ENCODE measurements at regions not wholly inside any gene's neighbourhood (a gene's known extent, or its start where the extent isn't known, plus 50 kb on each side); places are given as distances from the start of the nearest gene placed in this dataset.
A peak's percentile ranks its signal among the peaks of the same experiment; 100 is the strongest.
"Not testable (repeated sequence)": the region's sequence is repeated elsewhere in the genome, so short reads cannot be mapped to it uniquely, and the experiment has no call there.

DNA sequence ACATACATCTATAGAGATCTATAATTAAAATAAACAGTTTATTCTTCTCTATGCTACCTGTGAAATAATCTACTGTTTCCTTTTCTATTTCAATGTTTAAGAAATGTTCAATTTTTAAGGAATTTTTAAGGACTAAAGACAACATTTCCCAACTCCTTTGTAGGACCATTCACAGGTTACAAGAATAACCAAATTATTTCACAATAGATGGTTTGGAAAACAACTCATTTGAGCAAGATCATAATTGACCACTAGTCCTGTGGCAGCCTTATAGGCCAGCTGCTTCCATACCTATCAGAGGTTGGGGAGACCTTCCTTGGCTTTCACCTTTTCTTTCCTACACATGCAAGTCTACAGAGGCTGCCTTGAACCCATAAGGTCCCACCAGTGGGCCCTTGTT lies 193.7 kb downstream of the TTC39B start:
- DNase-seq, result no peak

DNA sequence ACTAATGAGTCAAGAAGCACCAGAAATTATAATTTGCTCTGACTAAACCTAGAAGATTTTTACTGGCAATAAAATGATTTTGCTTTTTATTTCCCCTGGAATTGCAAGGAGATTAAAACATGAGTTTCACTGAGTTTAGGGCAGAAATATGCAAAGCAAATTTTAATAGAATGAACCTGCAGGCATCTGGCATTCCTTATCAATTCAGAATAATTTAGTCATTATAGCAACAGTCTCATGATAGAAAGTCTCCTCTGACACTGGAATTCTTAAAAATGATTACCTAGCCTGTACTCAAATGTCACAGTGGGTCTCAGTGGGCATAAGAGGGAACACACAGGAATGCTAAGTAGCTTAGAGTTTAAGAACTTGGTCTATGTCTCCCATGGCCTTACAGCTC lies 195.9 kb downstream of the TTC39B start:
- DNase-seq, result no peak

DNA sequence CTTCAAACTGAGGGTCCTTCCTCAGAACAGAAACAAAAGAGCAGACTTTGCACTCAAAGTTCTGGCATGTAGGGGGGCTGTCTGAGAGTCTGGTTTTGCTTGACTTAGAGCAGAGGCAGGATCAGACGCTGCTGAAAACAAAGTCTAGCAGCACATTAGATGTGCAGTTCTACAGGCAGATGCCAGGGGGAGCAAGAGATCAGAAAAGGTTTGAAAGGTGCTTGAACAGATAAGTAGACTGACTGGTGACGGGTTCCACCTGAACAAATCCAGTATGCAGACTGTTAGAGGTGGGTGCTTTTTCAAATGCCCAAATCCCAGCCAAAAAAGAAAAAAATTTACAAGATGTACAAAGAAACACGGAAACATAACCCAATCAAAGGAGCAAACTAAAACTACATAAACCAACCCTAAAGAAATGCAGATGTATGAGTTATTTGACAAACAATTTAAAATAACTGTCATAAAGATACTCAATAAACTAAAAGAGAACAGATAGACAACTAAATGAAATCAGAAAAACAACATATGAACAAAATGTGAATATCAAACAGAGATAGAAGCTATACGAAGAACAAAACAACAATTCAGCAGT lies 194.7 kb upstream of the FREM1 start:
- peak; percentile 30 for DNase-seq

DNA sequence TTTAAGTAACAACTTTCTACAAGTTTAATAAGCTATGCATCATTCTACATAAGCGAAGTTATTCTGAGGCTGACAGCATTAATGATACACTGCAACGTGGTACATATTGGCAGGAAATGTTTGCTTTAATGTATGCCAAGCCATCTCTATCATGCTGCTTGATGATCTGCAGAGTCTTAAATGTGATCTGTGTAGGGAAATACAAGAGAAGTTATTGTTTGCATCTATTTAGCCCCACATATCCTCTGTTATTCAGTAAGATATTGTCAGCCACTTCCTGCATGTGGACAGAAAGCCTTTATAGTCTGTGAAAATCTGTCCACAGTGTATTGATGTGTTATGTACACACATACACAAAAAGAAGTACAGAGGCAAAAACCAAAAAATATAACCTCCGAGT lies 193.1 kb upstream of the FREM1 start:
- no peak for DNase-seq

DNA sequence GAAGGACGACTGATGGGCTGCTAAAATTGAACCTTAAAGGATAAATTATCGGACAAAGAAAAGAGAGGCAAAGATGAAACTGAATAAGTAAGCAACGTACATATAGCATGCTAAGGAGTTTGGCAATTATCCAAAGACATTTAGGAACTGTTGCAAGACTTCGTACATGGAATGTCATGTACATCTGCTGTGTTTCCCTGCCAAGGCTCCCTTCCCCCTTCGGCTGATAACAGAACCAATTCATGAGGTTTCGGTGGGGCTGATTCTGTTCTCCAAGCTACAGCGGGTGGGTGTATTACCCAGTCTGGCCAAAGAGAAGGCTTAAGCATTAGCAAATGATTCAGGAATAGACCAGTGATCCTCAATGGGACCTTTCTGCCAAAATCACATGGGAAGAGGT lies 190.9 kb upstream of the FREM1 start:
- DNase-seq, result no peak

DNA sequence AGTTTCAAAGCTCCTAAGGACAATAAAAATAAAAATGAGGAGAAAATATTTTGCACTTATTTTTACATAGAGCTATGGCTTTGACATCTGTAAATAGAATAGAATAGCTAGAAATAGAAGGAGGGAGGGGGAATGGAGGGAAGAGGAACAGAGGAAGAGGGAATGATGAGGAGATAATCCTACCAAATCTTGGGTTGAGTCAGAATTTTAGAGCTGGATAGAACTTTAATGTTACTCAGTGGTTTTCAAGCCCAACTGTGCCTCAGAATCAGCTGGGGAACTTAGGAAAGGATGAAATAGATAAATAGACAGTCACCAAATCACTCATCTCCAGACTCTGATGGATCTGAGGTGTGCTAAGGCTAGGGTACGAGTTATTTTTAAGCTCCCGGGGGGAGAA lies 190.3 kb upstream of the FREM1 start:
- DNase-seq, result no peak

DNA sequence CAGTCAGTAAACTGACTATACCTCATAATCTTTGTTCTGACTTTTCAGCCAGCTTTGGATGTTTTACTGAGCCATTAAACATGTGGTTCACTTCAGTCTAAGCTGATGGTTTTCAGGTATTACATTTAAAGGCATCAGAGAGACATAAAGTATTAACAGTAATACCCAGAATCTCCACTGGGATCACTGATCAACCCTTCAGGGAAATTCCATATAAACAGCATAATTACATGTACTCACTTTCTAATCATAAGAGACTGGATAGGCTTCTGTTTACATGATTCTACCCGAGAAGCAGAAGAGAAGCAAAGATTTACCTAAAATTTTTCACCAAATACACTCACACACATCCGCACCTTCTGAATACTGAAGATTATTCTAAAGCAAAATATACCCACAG lies 186.7 kb upstream of the FREM1 start:
- no peak for DNase-seq

DNA sequence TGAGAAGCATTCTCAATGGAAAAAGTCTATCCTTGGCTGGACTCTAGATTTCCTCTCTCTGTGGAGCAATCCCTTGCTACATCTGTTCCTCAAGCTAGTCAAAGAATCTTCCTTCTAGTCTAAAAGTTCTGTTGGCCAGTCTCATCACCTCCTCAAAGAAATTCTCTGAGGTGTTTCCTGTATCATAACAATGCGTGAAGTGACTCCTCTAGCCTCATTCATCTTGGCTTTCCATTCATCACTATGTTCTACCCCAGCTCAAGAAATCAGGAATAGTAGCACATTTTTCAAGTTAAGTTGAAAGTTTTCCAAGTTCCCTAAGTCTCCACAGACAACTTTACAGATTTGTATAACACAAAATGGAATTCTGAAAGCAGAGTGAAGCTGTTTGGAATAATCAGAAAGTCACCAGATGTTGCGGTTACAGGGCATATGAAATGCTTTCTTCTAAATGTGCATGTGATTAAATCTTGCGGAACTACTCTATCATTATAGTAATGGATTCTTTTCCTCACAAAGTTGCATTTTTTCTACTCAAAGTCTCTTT lies 176.6 kb upstream of the FREM1 start:
- no peak for DNase-seq

DNA sequence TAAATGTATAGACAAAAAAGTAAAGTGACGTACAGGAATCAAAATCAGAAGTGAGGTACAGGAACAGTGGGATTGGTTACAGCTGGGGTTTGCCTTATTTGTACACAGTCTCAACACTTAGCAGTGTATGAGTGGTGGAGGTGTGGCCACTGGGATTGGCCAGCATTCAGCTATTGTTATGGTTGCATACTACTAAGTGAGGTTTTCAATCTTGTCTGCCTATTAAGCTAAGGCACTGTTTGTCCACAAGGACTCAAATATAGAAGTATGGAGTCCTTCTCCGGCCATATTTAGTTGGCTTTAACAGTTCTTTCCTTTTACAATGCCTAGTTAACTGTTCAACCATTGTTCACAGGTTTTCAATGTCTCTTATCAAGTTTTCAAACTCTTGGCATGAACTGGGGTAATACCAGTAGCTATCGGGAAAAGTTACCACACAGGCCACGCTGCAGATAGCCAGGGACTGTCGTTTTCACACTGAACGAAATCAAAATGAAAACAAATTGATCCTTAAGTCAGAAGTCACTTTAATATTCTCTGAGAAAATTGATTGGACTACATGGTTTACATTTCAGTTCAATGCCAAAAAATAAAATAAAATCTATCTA lies 176.0 kb upstream of the FREM1 start:
- no peak for DNase-seq

DNA sequence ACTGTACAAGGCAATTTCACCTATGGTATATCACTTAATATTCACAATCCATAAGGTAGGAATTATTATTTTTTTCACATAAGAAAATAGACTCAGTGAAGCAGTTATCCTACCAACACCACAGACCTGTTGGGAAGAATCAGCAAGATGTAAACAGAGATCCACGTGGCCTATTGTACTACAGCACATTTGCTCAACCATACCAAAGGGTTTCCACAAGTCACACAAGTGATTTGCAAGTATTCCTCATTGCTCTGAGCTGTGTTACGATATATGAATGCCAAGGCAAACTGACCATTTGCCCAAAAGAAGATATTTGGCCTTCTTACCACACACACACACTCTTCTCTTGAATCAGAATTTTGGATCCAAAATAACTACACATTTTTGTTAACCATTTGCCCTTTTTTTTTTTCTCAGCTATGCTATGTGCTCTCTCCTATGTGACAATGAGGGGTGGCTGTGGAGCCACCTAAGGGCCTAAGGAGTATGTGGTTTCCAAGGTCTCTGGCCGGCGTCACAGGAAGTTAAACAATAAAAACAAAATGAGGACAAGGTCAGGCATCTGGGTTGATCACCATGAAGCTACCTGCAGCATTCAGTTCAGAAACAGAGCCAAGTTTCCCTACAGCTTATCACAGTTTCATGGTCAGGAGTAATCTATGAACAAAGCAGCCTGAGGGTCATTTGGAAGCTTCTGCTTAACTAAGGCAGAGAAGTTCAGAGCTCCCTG lies 171.0 kb upstream of the FREM1 start:
- no peak for DNase-seq

DNA sequence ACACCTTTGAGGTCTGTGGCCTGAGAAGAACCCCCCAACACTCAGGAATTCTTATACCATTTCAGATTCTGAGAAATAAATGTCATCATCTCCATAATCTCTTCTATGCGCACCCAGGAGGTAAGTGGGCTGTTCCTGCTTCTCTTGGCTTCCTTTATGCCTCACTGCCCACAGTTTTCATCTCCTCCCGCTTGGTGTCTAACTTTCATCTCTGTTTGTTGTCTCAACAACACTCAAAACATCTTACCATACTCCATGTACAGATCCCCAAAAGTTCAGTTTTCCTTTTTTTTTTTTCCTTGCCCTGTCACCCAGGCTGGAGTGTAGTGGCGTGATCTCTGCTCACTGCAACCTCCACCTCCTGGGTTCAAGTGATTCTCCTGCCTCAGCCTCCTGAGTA lies 170.2 kb upstream of the FREM1 start:
- DNase-seq, result no peak

DNA sequence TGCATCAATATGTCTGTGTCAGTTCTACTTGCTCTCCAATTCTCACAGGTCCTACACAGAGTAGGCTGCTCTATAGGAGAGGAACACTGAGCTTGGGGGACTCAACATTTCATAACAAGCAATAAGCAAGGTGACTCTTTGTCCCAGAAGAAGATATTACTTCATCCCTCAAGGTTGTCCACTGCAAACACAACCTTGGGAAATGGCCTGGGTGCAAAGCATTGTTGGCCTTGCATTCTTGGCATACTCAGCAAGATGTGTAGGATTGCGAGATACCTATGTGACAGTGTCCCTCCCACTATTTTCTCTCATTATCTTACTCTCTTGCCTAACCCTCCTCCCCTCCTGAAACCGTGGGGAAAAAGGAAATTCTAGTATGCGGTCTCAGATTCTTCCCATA lies 169.8 kb upstream of the FREM1 start:
- DNase-seq, result no peak

DNA sequence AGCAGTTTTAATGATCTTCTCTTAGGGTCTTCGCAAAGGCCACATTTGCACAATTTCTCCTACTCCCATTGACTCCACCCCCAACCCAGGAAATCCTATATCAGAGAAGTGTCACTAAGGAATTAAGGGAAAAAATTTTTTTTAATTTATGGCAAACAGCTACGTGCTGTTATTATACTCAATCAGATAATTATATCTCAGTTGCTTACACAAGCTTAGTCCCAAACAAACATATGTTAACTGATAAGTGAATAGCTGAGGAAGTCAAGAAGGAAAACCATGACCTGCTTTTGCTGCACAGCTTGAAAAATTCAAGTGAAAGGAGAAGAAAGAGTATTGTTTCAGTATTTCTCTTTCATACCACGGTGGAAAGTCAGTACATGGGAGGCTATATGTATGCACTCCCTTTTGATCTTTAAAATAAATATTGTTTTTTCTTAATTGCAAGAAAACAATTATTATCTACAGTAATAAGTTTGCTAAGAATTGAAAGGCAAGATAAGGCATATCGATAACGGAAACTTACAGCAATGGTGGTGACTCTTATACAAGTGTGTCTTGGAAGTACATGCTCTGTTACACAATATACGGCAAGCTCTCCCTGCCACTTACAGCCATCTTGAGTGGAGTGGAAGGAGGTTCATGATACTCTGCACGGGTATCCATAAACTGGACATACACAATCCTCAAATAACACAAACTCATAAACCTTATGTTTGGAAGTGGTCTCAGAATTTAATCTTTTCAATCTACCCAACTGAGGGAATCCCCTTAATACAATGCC lies 167.9 kb upstream of the FREM1 start:
- DNase-seq, result no peak

DNA sequence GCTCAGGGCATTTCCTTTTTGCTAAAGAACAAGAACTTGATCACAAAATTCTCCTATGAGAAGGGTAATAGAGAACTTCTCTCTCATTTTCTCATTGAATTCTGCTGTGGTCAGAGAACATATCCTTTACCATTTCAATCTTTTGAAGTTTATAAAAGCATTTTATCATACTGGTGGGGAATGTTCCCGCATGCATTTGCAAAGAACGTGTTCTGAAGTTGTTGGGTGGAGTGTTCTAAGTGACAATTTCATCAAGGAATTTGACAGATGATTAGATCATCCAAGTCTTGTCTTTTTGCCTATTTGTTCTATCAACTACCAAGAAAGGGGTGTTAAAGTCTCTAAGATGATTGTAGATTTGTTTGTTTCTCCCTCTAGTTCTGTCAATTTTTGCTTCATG lies 163.4 kb upstream of the FREM1 start:
- no peak for DNase-seq

DNA sequence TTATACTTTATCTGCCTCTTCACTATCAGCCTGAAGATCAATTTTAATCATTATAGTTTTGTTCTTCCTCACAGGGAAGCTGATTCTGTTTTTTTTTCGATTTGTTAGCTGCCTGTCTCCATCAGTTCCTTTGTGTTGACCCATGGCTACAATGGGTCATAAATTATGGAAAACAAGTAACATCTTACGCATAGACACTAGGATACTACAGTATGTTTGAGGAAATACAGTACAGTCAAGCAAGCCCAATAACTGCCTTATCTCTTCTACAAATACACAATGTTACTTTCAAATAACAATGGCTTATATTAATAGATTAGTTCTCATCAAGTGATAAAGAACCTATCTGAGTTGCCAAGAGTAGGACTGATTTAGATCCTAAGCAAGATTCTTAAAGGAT lies 160.5 kb upstream of the FREM1 start:
- no peak for DNase-seq

DNA sequence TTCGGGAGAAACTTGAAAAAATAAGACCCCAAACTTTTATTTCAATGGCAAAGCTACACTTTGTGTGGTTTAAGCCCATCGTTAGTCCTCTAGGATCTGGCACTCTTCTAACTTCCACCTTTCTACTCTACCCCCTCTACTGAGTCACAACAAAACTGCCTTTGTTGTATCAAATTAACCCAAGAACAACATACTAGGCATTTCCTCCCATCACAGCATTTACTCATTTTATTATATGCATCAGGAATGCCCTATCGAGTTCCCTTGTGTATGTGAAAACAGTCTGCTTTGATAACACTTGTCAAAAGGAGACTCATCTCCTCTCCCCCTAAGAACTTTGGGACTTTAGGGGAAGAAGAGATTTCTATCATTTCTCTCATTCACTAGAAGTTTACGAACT lies 158.9 kb upstream of the FREM1 start:
- no peak for DNase-seq

DNA sequence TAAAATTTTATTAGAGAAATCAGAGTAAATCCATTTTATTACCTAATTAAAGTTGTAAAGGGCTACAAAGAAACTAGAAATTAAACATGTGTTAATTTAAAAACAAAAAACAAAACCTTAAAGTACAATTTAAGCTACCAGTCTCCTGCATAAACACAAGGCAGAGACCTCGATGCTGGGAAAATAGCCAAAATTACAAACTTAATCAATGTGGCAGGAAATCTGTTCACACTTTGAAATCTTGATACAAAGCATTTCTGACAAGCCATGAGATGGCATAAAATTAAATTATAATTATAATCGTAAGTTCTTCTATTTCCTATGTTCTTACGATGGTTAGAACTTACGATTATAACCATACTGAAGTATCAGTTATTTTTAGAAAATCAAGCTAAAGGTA lies 158.0 kb upstream of the FREM1 start:
- no peak for DNase-seq

DNA sequence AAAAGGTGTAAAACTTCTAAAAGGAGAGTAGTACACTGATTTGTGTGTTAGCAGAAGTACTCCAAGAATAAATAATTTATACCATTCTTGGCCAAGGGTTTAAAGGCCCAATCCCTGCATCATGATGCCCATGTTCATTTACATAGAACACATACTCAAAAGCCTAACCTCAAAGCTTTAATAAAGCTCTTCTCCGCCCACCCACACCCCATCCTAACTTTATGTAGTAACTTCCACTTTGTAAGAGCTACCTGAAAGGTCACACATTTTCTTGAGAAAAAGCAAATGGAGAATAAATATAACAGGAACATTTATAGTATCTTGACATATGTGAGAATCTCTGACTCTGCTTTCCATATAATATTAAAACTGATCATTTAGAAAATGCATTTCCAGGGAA lies 148.8 kb upstream of the FREM1 start:
- DNase-seq, result no peak

DNA sequence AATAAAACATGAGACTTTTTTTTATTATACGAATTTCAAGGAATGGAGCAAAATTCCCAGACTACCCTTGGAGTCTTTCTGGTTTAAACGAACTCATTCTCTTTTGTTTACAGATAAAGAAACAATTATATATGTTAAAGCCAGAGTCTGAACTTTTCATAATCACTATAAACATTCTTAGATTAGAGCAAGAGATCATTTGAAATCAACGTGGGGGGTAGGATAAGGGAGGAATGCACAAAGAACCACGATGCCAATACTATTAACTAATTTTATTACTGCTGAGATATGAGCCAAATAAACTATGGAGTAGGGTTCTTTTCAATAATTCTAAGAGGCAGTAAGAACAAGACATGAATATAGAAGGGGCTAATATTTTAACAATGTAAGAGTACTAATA lies 148.0 kb upstream of the FREM1 start:
- no peak for DNase-seq

DNA sequence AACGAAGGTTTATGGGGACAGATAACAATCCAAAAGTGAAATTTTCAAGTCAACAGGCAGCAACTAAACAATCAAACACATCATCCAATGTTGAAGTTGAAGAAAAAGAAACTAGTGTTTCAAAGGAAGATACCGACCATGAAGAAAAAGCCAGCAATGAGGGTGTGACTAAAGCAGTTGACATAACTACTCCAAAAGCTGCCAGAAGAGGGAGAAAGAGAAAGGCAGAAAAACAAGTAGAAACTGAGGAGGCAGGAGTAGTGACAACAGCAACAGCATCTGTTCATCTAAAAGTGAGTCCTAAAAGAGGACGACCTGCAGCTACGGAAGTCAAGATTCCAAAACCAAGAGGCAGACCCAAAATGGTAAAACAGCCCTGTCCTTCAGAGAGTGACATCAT lies 145.1 kb upstream of the FREM1 start:
- not testable (repeated sequence) for DNase-seq

DNA sequence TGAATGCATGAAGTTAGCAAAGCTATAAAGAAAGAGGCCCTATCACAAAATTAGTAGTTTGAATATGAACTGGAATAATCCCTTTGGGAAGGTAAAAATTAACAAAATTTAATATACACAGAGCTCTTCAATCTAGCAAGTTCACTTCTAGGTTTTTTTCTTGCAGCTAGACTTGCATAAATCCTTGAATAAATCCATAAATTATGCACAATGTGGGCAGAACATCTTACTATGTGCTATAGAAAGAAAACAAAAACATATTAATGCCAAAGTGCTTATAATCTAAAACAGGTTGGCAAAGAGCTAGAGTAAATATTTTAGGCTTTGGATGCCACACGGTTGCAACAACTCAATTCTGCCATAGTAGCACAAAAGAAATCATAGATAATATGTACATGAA lies 138.5 kb upstream of the FREM1 start:
- DNase-seq, result no peak

DNA sequence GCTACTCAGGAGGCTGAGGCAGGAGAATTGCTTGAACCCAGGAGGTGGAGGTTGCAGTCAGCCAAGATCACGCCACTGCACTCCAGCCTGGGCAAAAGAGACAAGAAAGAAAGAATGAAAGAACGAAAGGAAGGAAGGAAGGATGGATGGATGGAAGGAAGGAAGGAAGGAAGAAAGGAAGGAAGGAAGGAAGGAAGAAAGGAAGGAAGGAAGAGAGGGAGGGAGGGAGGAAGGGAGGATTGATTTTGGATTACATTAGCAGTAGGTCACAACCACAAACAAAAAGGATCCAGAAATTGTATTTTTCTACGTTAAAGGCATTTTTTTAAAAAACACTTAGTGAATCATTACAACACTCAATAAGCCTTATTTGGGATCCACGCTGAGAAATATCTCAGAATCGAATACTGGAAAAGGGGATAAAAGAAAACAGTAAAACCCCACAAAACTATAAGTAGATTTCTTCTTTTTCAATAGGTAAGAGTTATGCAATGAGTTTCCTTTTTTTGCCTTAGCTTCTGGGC lies 136.9 kb upstream of the FREM1 start:
- no peak for DNase-seq

DNA sequence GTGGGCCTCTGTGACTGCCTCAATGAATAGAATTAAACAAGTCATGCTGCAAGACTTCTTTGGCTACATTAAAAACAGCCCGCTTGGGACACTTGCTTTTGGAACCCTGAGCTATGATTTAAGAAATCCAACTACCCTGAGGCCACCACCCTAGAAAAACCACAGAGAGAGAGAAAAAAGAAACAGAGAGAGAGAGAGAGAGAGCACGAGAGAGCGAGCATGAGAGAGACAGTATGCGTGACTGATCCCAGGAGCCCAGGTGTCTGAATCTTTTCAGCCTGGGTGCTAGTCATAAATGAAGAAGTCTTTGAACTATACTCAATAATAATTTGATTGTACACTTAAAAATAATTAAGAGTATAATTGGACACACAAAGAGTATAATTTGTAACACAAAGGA lies 123.1 kb upstream of the FREM1 start:
- DNase-seq, result no peak

Measured in kidney glomerular epithelial cell (primary cell).